ENCODE measurements at regions not wholly inside any gene's neighbourhood (a gene's known extent, or its start where the extent isn't known, plus 50 kb on each side); places are given as distances from the start of the nearest gene placed in this dataset.

GRCh38 chr7:97401398-97401797, 283.9 kb downstream of the SDHAF3 start:
- Histone ChIP-seq H3K36me3 (no peaks in the 10 kb centered on the region), H3K4me1 (peaks cover 0 to 5% (median 0%) of the 10 kb centered on the region in 9 donors), H3K27ac (no peak overlapping the region), H3K4me3 (no peak overlapping the region), H3K27me3 (peaks cover 0 to 8% (median 0%) of the 10 kb centered on the region in 7 donors), H3K9me3 (no peaks in the 10 kb centered on the region)
- no peak for TF ChIP-seq CTCF (IDR thresholded peaks at IDR 0.05)
- intact Hi-C loops (cut with DNase I): no loop called here
- ATAC-seq: no peak
- 42 to 47% methylated on average over 5 of the region's 5 CpGs for WGBS, 2 donors
- DNase-seq: no peak

DNA sequence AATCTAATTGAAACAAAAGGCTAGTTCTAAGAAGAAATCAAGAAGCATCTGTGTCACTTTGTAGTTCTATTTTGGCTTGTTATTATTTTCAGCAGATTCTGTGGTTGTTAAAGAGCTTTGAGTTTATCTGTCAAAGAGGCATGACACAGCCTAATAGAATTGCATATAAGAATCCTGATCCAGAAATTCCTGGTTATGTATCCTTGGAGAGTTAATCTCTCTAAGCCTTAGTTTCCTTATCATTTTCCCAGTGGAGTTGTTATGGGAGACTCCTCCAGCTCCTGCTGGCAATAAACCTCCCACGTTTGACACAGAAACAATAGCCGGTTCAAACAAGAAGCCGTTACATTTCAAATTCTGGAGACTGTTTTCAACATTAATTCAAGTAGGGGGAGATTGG, 288.3 kb downstream of the SDHAF3 start:
- intact Hi-C loops (cut with DNase I): no loop called here
- TF ChIP-seq CTCF (IDR thresholded peaks at IDR 0.05): no peak
- no peak for DNase-seq
- ATAC-seq: no peak
- Histone ChIP-seq H3K36me3 (no peaks in the 10 kb centered on the region), H3K27ac (no peak overlapping the region), H3K4me3 (no peak overlapping the region), H3K27me3 (peaks cover 0 to 8% (median 0%) of the 10 kb centered on the region in 7 donors), H3K4me1 (peaks cover 0 to 5% (median 0%) of the 10 kb centered on the region in 9 donors), H3K9me3 (no peaks in the 10 kb centered on the region)
- 31 to 35% methylated on average over 3 of the region's 3 CpGs for WGBS, 2 donors

- H3K27me3 ChIP-seq: peaks cover 0 to 8% (median 0%) of the 10 kb centered on the region in 7 donors
- no peak overlapping the region for H3K4me3 ChIP-seq
- intact Hi-C loops (cut with DNase I): no loop called here
- no peak for ATAC-seq
- H3K27ac ChIP-seq: no peak overlapping the region
- peaks cover 0 to 5% (median 0%) of the 10 kb centered on the region in 9 donors for H3K4me1 ChIP-seq
- no peaks in the 10 kb centered on the region for H3K9me3 ChIP-seq
- no peaks in the 10 kb centered on the region for H3K36me3 ChIP-seq
- no peak for DNase-seq
- no peak for TF ChIP-seq CTCF (IDR thresholded peaks at IDR 0.05)
These were observed 289.6 kb downstream of the SDHAF3 start for GRCh38 chr7:97407106-97407505.

DNA sequence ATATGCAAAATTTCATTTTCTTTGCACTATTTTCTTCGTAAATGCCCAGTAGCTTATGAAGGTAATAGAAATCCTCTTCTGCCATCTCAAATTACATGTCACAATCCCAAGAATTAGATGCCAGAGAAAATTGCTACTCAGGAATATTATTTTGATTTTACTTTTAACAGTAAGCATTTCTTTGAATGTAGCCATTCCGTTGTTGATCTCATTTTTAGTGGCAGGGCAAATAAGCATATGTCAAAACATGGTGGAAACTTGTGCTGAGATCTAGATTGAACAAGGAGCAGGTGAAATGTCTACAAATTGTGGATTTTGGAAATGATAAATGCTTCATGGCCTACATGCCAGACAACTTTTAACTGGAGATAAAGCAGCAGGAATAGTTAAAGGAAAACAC, 291.8 kb downstream of the SDHAF3 start:
- peaks cover 0 to 8% (median 0%) of the 10 kb centered on the region in 7 donors for H3K27me3 ChIP-seq
- TF ChIP-seq CTCF (IDR thresholded peaks at IDR 0.05): no peak
- intact Hi-C loops (cut with DNase I): no loop called here
- 80 to 88% methylated on average over 2 of the region's 2 CpGs for WGBS, 2 donors
- DNase-seq: no peak
- H3K36me3 ChIP-seq: no peaks in the 10 kb centered on the region
- no peak overlapping the region for H3K4me3 ChIP-seq
- H3K9me3 ChIP-seq: no peaks in the 10 kb centered on the region
- no peak for ATAC-seq
- no peak overlapping the region for H3K27ac ChIP-seq
- peaks cover 0 to 5% (median 0%) of the 10 kb centered on the region in 9 donors for H3K4me1 ChIP-seq
